PC-3 (cell line): ENCODE measurements at regions not wholly inside any gene's neighbourhood (a gene's known extent, or its start where the extent isn't known, plus 50 kb on each side); places are given as distances from the start of the nearest gene placed in this dataset.

Experiments used
- CTCF ChIP-seq: fragments of 300-600 bp; sonication (generic); conservative IDR thresholded peaks from 2 replicates; pipeline ENCODE4 v1.5.1; 2017; ENCODE audit warnings: antibody characterized with exemption, low read depth, mild to moderate bottlenecking, low read length
- EZH2 ChIP-seq: fragments of 300-600 bp; sonication (generic); IDR thresholded peaks from one replicate; pipeline ENCODE4 v1.6.1; 2017; ENCODE audit warnings: antibody characterized with exemption, mild to moderate bottlenecking, low read length; ENCODE audit not compliant: unreplicated experiment

GRCh38 chr13:79859756-79860155 is 378.8 kb downstream of the NDFIP2 start:
- no peak for TF ChIP-seq CTCF
- TF ChIP-seq EZH2 = no peak
